ENCODE measurements at regions not wholly inside any gene's neighbourhood (a gene's known extent, or its start where the extent isn't known, plus 50 kb on each side); places are given as distances from the start of the nearest gene placed in this dataset.

DNA sequence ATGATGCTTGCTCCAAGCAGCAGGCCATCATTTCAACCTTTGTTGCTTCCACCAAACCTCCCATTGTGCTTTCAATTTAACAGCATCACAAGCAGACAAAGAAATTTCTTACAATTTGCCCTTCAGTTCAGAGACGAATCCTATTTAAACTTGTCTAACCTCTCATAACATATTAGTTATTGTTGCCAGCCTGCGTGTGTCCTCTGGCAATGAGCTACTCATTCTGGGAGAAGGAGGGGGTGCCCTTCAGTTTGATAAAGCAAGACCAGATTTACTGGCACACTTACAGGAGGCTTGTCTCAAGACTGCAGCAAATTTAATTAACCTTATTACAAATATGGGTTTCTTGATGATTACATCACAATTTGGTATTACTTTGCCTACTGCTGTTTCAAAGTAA is 203.6 kb upstream of the SOX5 start:
- Histone ChIP-seq H4K20me1 (replicated peaks; ENCODE audit: control insufficient read depth, insufficient read depth, low read length) (no peaks in the 10 kb centered on the region), H2AFZ (ENCODE audit: low read depth, low read length) (no peak overlapping the region), H3K9ac (ENCODE audit: insufficient read depth in 1 of 2, low read depth in 2 of 2, low read length in 2 of 2) (no peak overlapping the region), H3K4me2 (ENCODE audit: insufficient read depth, low read length) (no peak overlapping the region), H3K36me3 (ENCODE audit: control insufficient read depth, insufficient read depth, low read length) (no peaks in the 10 kb centered on the region), H3K4me3 (no peak overlapping the region), H3K9me3 (replicated peaks; ENCODE audit: control insufficient read depth, insufficient read depth, low read depth, low read length) (no peaks in the 10 kb centered on the region), H3K79me2 (ENCODE audit: control insufficient read depth, insufficient read depth, low read length) (no peaks in the 10 kb centered on the region), H3K27ac (ENCODE audit: extremely low read depth, low read depth, low read length) (no peak overlapping the region), H3K9me1 (ENCODE audit: control insufficient read depth, insufficient read depth, low read length) (no peaks in the 10 kb centered on the region), H3K4me1 (replicated peaks in 1 of 2; ENCODE audit: control insufficient read depth in 2 of 2, insufficient read depth in 2 of 2, low read length in 2 of 2) (no peaks in the 10 kb centered on the region; a peak in 1 of 5 replicates), H3K27me3 (ENCODE audit: control insufficient read depth in 2 of 2, insufficient read depth in 2 of 2, low read length in 2 of 2) (no peaks in the 10 kb centered on the region)
- no peak for DNase-seq (ENCODE audit: extremely low read depth in 1 of 4, low spot score in 3 of 4)
- in situ Hi-C loops (cut with MboI) (no loop called here), intact Hi-C loops (cut with micrococcal nuclease) (no loop called here)
- POLR2A ChIA-PET, result interaction anchor here (0.8 kb wide), 1 partner anchor 131 kb away, joined by 3 read pairs; no protein-coding TSS in a partner anchor
- CTCF ChIA-PET (ENCODE audit: low intra/inter-chr PET ratio), result no interaction called here
- no peak for FAIRE-seq
- BruUV-seq (replicated peaks), result no TSS peak
- ATAC-seq, result no peak
- TF ChIP-seq ZBTB8A (IDR thresholded peaks at IDR 0.05; ENCODE audit: partially characterized antibody) (no peak), KLF6 (CRISPR knock-in tag; IDR thresholded peaks at IDR 0.05; ENCODE audit: borderline replicate concordance) (no peak), MAFG (tag; conservative IDR thresholded peaks at IDR 0.05) (no peak)
- 20% methylated on average over 2 of the region's 2 CpGs for WGBS (ENCODE audit: insufficient coverage, low coverage, missing lambda C conversion rate)

DNA sequence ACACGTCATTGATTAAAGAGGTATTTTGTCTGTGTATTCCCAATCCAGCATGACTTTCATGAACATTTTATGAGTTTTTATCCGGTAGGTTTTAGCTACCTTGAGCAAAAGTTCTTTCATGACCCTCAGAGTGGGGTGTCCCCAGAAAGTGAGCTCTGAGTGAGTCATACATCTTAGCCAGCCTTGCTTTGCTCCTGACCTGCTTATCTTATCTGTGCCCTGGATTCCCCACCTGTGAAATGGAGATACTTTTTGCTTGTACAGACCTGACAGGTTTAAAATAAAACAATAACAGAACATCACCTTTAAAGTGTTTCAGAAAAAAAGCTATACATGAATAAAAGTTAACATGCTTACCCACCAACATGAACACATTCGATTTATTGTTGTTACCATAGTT is 202.8 kb upstream of the SOX5 start:
- Histone ChIP-seq H3K9ac (ENCODE audit: insufficient read depth in 1 of 2, low read depth in 2 of 2, low read length in 2 of 2) (no peak overlapping the region), H3K4me2 (ENCODE audit: insufficient read depth, low read length) (no peak overlapping the region), H3K9me1 (ENCODE audit: control insufficient read depth, insufficient read depth, low read length) (no peaks in the 10 kb centered on the region), H3K27ac (ENCODE audit: extremely low read depth, low read depth, low read length) (no peak overlapping the region), H3K4me3 (no peak overlapping the region), H2AFZ (ENCODE audit: low read depth, low read length) (no peak overlapping the region), H4K20me1 (replicated peaks; ENCODE audit: control insufficient read depth, insufficient read depth, low read length) (no peaks in the 10 kb centered on the region), H3K79me2 (ENCODE audit: control insufficient read depth, insufficient read depth, low read length) (no peaks in the 10 kb centered on the region), H3K27me3 (ENCODE audit: control insufficient read depth in 2 of 2, insufficient read depth in 2 of 2, low read length in 2 of 2) (no peaks in the 10 kb centered on the region), H3K4me1 (replicated peaks in 1 of 2; ENCODE audit: control insufficient read depth in 2 of 2, insufficient read depth in 2 of 2, low read length in 2 of 2) (no peaks in the 10 kb centered on the region; a peak in 1 of 5 replicates), H3K9me3 (replicated peaks; ENCODE audit: control insufficient read depth, insufficient read depth, low read depth, low read length) (no peaks in the 10 kb centered on the region), H3K36me3 (ENCODE audit: control insufficient read depth, insufficient read depth, low read length) (no peaks in the 10 kb centered on the region)
- intact Hi-C loops (cut with micrococcal nuclease), result no loop called here
- in situ Hi-C loops (cut with MboI), result no loop called here
- no peak for FAIRE-seq
- ChIA-PET POLR2A (interaction anchor here (1.1 kb wide), 1 partner anchor 17 kb away, joined by 3 read pairs; no protein-coding TSS in a partner anchor), CTCF (ENCODE audit: low intra/inter-chr PET ratio) (no interaction called here)
- DNase-seq (ENCODE audit: extremely low read depth in 1 of 4, low spot score in 3 of 4), result peak in 3 of 4 experiments; percentile 12 to 45 (median 15)
- BruUV-seq (replicated peaks), result no TSS peak
- ATAC-seq, result no peak
- WGBS (ENCODE audit: insufficient coverage, low coverage, missing lambda C conversion rate), result 3% methylated on average over 3 of the region's 3 CpGs
- TF ChIP-seq PHB2 (IDR thresholded peaks at IDR 0.05; ENCODE audit: low read depth) (no peak), EP300 (IDR thresholded peaks at IDR 0.05; ENCODE audit: low read length) (0 out of 2 replicates have a peak, but pooled peaks have one; percentile 15), TAL1 (IDR thresholded peaks at IDR 0.05) (peak; percentile 40), TCF3 (CRISPR knock-in tag; IDR thresholded peaks at IDR 0.05) (peak; percentile 72), DPF2 (IDR thresholded peaks at IDR 0.05) (0 out of 2 replicates have a peak, but pooled peaks have one; percentile 46), CBFA2T3 (IDR thresholded peaks at IDR 0.05) (peak; percentile 74), JUND (IDR thresholded peaks at IDR 0.05; ENCODE audit: borderline replicate concordance, low read depth, low read length) (peak; percentile 60; the same call in 1 of the 2 replicates), JUND (tag; IDR thresholded peaks at IDR 0.05; ENCODE audit: borderline replicate concordance, low read depth, low read length) (peak; percentile 28; the same call in 1 of the 3 replicates), GATA2 (CRISPR knock-in tag; IDR thresholded peaks at IDR 0.05) (peak; percentile 30; the same call in 1 of the 2 replicates), ARID1B (IDR thresholded peaks at IDR 0.05) (peak; percentile 69), SMARCE1 (IDR thresholded peaks at IDR 0.05) (0 out of 2 replicates have a peak, but pooled peaks have one; percentile 48), ZKSCAN3 (CRISPR knock-in tag; IDR thresholded peaks at IDR 0.05) (no peak), RFX7 (CRISPR knock-in tag; IDR thresholded peaks at IDR 0.05) (no peak)
- TF ChIP-seq, protein P1, sequence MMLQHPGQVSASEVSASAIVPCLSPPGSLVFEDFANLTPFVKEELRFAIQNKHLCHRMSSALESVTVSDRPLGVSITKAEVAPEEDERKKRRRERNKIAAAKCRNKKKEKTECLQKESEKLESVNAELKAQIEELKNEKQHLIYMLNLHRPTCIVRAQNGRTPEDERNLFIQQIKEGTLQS (IDR thresholded peaks at IDR 0.05), result 0 out of 2 replicates have a peak, but pooled peaks have one; percentile 16
- TF ChIP-seq, protein P1 (CRISPR knock-in tag; conservative IDR thresholded peaks at IDR 0.05), result no peak
